ENCODE measurements at regions not wholly inside any gene's neighbourhood (a gene's known extent, or its start where the extent isn't known, plus 50 kb on each side); places are given as distances from the start of the nearest gene placed in this dataset.

DNA sequence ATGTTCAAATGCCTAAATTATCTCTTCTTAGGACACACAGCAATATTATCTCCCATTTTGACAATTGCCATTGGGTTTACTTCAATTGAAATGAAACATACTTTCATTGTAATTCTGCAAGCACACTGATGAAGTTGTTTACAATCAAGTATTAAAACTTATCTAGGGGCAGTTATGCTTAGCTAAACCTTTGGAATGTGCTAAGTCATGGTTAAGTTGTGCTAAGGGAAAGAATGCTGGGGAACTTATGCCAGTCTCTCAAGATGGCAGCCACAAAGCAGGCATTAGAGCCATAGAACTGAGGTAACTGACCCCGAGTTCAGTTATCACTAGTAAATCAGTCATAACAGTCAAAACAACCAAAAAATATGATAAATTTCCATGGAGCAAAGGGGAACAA, 59.1 kb upstream of the NT5E start:
- TF ChIP-seq, protein P1, sequence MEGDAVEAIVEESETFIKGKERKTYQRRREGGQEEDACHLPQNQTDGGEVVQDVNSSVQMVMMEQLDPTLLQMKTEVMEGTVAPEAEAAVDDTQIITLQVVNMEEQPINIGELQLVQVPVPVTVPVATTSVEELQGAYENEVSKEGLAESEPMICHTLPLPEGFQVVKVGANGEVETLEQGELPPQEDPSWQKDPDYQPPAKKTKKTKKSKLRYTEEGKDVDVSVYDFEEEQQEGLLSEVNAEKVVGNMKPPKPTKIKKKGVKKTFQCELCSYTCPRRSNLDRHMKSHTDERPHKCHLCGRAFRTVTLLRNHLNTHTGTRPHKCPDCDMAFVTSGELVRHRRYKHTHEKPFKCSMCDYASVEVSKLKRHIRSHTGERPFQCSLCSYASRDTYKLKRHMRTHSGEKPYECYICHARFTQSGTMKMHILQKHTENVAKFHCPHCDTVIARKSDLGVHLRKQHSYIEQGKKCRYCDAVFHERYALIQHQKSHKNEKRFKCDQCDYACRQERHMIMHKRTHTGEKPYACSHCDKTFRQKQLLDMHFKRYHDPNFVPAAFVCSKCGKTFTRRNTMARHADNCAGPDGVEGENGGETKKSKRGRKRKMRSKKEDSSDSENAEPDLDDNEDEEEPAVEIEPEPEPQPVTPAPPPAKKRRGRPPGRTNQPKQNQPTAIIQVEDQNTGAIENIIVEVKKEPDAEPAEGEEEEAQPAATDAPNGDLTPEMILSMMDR (conservative IDR thresholded peaks at IDR 0.05; ENCODE audit: low read depth, low read length) = no peak
- TF ChIP-seq POLR2A (IDR thresholded peaks at IDR 0.05; ENCODE audit: low read depth, low read length) (no peak), FOS (IDR thresholded peaks at IDR 0.05; ENCODE audit: low read depth, low read length) (no peak), CEBPB (IDR thresholded peaks at IDR 0.05; ENCODE audit: low read depth, low read length) (no peak), NFE2L2 (IDR thresholded peaks at IDR 0.05; ENCODE audit: low read depth, low read length) (peak; percentile 95), MXI1 (IDR thresholded peaks at IDR 0.05; ENCODE audit: borderline replicate concordance, low read depth, low read length) (no peak), SMC3 (IDR thresholded peaks at IDR 0.05; ENCODE audit: low read depth, low read length) (no peak), RAD21 (IDR thresholded peaks at IDR 0.05; ENCODE audit: low read length) (no peak), BHLHE40 (IDR thresholded peaks at IDR 0.05; ENCODE audit: low read depth, low read length) (no peak), RCOR1 (IDR thresholded peaks at IDR 0.05; ENCODE audit: insufficient replicate concordance, low read length) (no peak), RFX5 (IDR thresholded peaks at IDR 0.05; ENCODE audit: low read depth, low read length) (no peak)
- TF ChIP-seq, protein P2, sequence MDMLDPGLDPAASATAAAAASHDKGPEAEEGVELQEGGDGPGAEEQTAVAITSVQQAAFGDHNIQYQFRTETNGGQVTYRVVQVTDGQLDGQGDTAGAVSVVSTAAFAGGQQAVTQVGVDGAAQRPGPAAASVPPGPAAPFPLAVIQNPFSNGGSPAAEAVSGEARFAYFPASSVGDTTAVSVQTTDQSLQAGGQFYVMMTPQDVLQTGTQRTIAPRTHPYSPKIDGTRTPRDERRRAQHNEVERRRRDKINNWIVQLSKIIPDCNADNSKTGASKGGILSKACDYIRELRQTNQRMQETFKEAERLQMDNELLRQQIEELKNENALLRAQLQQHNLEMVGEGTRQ (IDR thresholded peaks at IDR 0.05; ENCODE audit: low read depth, low read length) = no peak
- TF ChIP-seq, protein P3, sequence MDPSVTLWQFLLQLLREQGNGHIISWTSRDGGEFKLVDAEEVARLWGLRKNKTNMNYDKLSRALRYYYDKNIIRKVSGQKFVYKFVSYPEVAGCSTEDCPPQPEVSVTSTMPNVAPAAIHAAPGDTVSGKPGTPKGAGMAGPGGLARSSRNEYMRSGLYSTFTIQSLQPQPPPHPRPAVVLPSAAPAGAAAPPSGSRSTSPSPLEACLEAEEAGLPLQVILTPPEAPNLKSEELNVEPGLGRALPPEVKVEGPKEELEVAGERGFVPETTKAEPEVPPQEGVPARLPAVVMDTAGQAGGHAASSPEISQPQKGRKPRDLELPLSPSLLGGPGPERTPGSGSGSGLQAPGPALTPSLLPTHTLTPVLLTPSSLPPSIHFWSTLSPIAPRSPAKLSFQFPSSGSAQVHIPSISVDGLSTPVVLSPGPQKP (IDR thresholded peaks at IDR 0.05; ENCODE audit: borderline replicate concordance, low read depth, low read length) = no peak

Data from IMR-90 (cell line).